Kidney epithelial cell (primary cell): ENCODE measurements at regions not wholly inside any gene's neighbourhood (a gene's known extent, or its start where the extent isn't known, plus 50 kb on each side); places are given as distances from the start of the nearest gene placed in this dataset.

Source experiments
- DNase-seq: peaks from one replicate; pipeline ENCODE4 v3.0.0-alpha.2; 2010; ENCODE audit warnings: low read depth
- H3K27me3 ChIP-seq: 2 replicates; pipeline ENCODE4 v1.6.0; 2011; ENCODE audit warnings: low read length; ENCODE audit not compliant: control insufficient read depth, insufficient read depth
- H3K36me3 ChIP-seq: 2 replicates; pipeline ENCODE4 v1.5.1; 2011; ENCODE audit warnings: low read length; ENCODE audit not compliant: control insufficient read depth, insufficient read depth
- H3K4me3 ChIP-seq: 2 replicates; pipeline ENCODE4 v1.5.1; 2011; ENCODE audit warnings: low read depth, mild to moderate bottlenecking, control low read depth, low read length
- CTCF ChIP-seq: IDR thresholded peaks from 2 replicates; pipeline ENCODE4 v1.5.1; 2011; ENCODE audit warnings: mild to moderate bottlenecking, moderate library complexity, low read length, control low read depth, inconsistent platforms; ENCODE audit not compliant: insufficient read depth, poor library complexity, severe bottlenecking

- TF ChIP-seq CTCF: no peak
- H3K27me3 ChIP-seq: peaks cover 8% of the 10 kb centered on the region
- H3K36me3 ChIP-seq: no peaks in the 10 kb centered on the region
- H3K4me3 ChIP-seq: no peak overlapping the region
- no peak for DNase-seq
Observed at GRCh38 chr1:47629201-47629600, 191.4 kb downstream of the FOXD2 start.

GRCh38 chr1:47630346-47630745 lies 192.5 kb downstream of the FOXD2 start:
- no peak for TF ChIP-seq CTCF

GRCh38 chr1:47631411-47631995 lies 193.7 kb downstream of the FOXD2 start:
- Histone ChIP-seq H3K36me3 (no peaks in the 10 kb centered on the region), H3K4me3 (no peak overlapping the region), H3K27me3 (peaks cover 8% of the 10 kb centered on the region)
- no peak for DNase-seq
- TF ChIP-seq CTCF: no peak

More at GRCh38 chr1:47630346-47630745, 192.5 kb downstream of the FOXD2 start:
- DNase-seq: no peak
- Histone ChIP-seq H3K4me3 (no peak overlapping the region), H3K36me3 (no peaks in the 10 kb centered on the region), H3K27me3 (peaks cover 8% of the 10 kb centered on the region)

GRCh38 chr1:47635111-47635510 lies 197.3 kb downstream of the FOXD2 start:
- TF ChIP-seq CTCF: no peak
- Histone ChIP-seq H3K36me3 (no peaks in the 10 kb centered on the region), H3K27me3 (peaks cover 8% of the 10 kb centered on the region), H3K4me3 (no peak overlapping the region)
- no peak for DNase-seq

GRCh38 chr1:47635597-47635996 lies 197.8 kb downstream of the FOXD2 start:
- peaks cover 6% of the 10 kb centered on the region for H3K27me3 ChIP-seq
- no peaks in the 10 kb centered on the region for H3K36me3 ChIP-seq
- TF ChIP-seq CTCF: no peak
- H3K4me3 ChIP-seq: no peak overlapping the region
- no peak for DNase-seq

- no peak for TF ChIP-seq CTCF
- Histone ChIP-seq H3K27me3 (peaks cover 4% of the 10 kb centered on the region), H3K36me3 (no peaks in the 10 kb centered on the region), H3K4me3 (no peak overlapping the region)
- DNase-seq: no peak
Observed at GRCh38 chr1:47637111-47637685, 199.4 kb downstream of the FOXD2 start.
